ENCODE measurements at regions not wholly inside any gene's neighbourhood (a gene's known extent, or its start where the extent isn't known, plus 50 kb on each side); places are given as distances from the start of the nearest gene placed in this dataset.

GRCh38 chr1:11428789-11429188 lies 50.2 kb upstream of the DISP3 start:
- Histone ChIP-seq H3K9me3 (ENCODE audit: control insufficient read depth in 2 of 3, insufficient read depth in 1 of 3, low read length in 3 of 3) (no peaks in the 10 kb centered on the region), H3K36me3 (ENCODE audit: control insufficient read depth in 2 of 3, insufficient read depth in 3 of 3, low read length in 3 of 3) (no peaks in the 10 kb centered on the region), H3K4me1 (ENCODE audit: control insufficient read depth in 2 of 3, insufficient read depth in 2 of 3, low read depth in 1 of 3, low read length in 3 of 3) (no peaks in the 10 kb centered on the region), H3K4me3 (ENCODE audit: low read length in 3 of 3) (no peak overlapping the region), H3K27me3 (ENCODE audit: control insufficient read depth, insufficient read depth, low read length) (no peaks in the 10 kb centered on the region), H3K9ac (ENCODE audit: low read length in 3 of 3) (no peak overlapping the region), H3K27ac (ENCODE audit: low read depth in 2 of 2, low read length in 2 of 2) (no peak overlapping the region)
- no peak for TF ChIP-seq CTCF (IDR thresholded peaks at IDR 0.05; ENCODE audit: borderline replicate concordance, extremely low read depth, insufficient read depth)
- intact Hi-C loops (cut with DNase I), result no loop called here
- no peak for DNase-seq
- FAIRE-seq, result no peak
